ENCODE measurements at regions not wholly inside any gene's neighbourhood (a gene's known extent, or its start where the extent isn't known, plus 50 kb on each side); places are given as distances from the start of the nearest gene placed in this dataset.
"Not testable (repeated sequence)": the region's sequence is repeated elsewhere in the genome, so short reads cannot be mapped to it uniquely, and the experiment has no call there.

DNA sequence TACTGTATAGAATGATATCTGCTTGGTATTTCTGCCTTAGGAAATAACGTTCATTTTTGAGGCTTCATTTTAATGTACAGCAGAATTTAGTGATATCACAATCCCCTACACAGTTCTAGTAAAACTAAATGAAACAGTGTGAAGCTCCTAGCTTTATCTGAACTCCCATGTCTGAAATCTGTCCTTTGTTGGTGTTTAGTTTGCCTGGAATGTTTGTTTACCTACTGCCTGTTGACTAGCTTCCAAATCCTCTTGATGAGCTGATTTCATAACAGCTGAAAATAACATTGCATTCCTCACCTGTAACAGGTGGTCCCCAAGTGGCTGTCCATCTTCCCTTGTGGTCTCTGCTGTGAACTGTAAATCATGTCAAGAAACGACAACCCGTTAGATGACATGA, 629.1 kb downstream of the TTLL7 start:
- DNase-seq, result not testable (repeated sequence)

GRCh38 chr1:83365320-83365719, 633.6 kb downstream of the TTLL7 start:
- not testable (repeated sequence) for DNase-seq

DNA sequence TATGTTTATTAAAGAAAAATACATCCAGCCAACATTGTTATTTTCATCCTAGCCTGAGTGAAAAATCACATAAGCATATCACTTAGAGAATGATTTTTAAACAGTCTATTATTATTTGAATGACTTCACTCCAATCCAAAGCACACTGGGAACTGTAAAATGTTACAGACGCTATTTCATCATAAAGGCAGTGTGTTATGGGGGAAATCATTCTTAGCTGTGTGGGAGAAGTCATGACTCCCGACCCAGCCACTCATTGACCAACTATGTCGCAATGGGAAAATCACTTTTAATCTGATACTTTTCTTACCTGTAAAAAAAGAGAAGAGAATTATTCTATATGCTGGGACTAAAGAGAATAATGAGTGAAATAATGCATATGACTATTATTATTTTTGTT, 653.6 kb downstream of the TTLL7 start:
- DNase-seq, result not testable (repeated sequence)

DNA sequence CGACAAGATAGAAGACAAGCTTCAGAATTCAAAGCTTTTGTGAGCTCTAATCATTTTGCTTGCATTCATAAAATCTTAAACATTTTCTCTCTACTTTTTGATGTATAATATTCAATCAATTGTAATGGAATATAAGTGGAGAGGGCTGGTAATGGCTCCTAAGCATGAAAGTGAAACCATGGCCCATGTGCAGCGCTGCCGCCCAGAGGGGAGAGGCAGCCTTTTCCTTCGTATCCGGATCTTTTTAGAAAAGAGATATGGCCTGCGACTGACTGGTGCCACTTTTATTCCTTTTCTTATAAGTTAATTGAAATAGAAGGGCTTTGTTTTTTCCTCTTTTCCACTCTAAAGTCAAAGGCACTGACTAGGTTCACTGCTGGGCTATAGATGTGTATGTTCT, 655.2 kb downstream of the TTLL7 start:
- DNase-seq, result not testable (repeated sequence)

- DNase-seq, result not testable (repeated sequence)
These were observed 655.9 kb downstream of the TTLL7 start for GRCh38 chr1:83342995-83343394.

DNA sequence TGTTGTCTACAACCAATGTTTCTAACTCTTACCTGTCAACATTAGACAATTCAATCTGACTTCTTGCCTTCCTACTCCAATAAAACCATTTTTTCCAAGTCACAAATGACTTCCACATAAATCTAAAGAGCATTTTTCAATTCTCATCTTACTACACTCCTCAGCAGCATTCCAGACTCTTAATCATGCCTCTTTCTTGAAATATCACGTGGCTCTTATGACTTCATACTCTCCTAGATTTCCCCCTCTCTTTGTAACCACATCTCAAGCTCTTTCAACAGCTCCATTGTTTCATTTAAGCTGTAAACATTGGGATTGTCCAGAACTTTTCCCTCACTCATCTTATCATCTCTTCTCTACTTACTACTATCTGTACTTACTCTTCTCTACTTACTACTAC, 666.6 kb downstream of the TTLL7 start:
- DNase-seq, result not testable (repeated sequence)

DNA sequence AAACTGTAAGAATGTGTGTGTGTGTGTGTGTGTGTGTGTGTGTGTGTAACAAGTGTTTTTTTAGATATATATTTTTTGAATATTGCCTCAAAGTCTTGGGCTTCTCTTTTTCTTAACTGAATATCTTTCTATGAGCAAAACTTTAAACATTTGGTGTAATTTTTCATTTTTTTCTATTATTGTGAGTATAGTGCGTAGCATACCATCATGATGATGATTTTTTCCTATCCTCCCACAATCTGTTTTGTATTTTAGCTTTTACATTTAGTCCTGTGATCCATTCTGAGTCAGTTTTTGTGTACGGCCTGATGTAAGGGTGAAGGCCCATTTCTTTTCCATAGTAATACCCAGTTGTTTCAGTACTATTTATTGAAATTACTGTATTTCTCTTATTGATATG, 680.6 kb downstream of the TTLL7 start:
- DNase-seq, result no peak

GRCh38 chr1:83315446-83315845, 683.5 kb downstream of the TTLL7 start:
- DNase-seq, result peak; percentile 1

DNA sequence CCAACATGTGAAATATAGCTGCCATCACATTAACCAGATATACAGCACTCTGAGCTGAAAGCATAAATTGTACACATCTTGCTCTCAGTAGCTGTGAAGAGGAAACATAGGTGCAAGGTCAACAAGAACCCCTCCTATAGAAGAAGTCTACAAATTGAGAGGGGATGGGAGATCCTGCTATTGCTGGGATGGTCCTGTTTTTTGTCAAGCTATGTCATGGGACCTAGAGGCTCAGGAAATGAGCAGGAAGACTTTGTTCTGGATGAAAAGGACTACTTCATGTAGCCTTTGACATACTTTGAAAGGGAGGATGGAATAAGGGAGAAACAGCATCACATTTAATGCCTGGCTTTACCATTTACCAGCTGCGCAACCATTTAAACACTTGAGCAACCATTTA, 688.8 kb downstream of the TTLL7 start:
- not testable (repeated sequence) for DNase-seq

- DNase-seq, result not testable (repeated sequence)
These were observed 689.9 kb downstream of the TTLL7 start for GRCh38 chr1:83309035-83309434.

DNA sequence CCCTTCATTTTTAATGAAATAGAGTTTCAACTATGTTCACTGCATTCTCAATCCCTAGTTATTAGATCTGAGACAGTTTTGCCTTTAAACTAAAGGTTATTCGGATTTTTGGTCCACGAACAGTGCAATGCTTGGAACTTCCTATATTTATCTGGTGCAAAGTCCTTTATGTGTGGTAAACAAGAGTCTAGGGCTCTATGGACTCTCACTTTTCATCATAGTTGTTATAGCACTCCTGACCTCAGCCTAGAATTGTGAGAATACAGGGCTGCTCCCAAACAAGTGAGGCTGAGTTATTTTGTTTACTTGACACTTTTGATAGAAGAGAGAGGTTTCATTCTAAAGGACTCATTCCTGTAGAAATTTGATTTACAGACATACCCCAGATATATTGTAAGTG, 692.1 kb downstream of the TTLL7 start:
- not testable (repeated sequence) for DNase-seq

GRCh38 chr1:83295594-83295993, 703.3 kb downstream of the TTLL7 start:
- not testable (repeated sequence) for DNase-seq

DNA sequence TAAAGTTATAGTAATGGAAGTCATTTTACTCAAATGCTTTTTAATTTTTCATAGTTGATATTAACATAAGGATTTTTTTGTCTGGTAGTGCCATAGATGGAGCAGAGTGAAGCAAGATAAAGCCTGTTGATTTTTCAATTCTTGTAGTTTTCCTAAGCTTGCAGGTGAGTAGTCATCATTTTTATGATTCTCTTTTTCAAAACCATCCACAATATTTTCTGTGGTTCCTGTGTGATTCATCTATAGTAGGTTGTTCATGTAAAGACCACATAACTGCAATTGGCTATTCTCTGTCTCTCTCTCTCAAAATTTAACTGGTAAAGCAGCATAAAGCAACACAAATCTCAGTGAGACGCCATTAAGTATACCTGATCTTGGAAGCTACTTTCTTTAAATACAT, 711.5 kb downstream of the TTLL7 start:
- DNase-seq, result not testable (repeated sequence)

GRCh38 chr1:83274656-83275055, 724.3 kb downstream of the TTLL7 start:
- DNase-seq, result not testable (repeated sequence)

DNA sequence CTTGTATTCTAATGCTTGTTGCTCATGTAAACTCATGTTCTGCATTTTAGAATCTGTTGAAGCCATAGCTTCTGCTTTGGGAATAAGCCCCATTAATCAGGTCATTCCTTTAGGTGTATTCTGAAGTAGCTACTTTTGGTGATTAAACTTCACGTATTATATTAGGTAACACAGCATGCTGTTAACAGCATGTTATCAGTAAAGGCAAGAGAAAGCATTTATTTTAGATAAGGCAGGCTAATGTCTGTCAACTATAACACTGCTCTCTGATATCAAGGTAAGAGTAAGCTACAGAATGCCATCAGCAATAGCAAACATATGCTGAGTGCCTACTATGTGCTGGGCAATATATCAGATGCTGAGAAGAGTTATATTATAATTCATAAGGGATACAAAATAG, 726.4 kb downstream of the TTLL7 start:
- DNase-seq, result not testable (repeated sequence)

GRCh38 chr1:83271834-83272233, 727.1 kb downstream of the TTLL7 start:
- not testable (repeated sequence) for DNase-seq

- not testable (repeated sequence) for DNase-seq
These were observed 728.1 kb downstream of the TTLL7 start for GRCh38 chr1:83270801-83271200.

DNA sequence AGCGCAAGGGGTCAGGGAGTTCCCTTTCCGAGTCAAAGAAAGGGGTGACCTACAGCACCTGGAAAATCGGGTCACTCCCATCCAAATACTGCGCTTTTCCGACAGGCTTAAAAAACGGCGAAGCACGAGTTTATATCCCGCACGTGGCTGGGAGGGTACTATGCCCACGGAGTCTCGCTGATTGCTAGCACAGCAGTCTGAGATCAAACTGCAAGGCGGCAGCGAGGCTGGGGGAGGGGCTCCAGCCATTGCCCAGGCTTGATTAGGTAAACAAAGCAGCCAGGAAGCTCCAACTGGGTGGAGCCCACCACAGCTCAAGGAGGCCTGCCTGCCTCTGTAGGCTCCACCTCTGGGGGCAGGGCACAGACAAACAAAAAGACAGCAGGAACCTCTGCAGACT, 735.1 kb downstream of the TTLL7 start:
- not testable (repeated sequence) for DNase-seq

- not testable (repeated sequence) for DNase-seq
These were observed 747.2 kb downstream of the TTLL7 start for GRCh38 chr1:83251687-83252086.

- not testable (repeated sequence) for DNase-seq
These were observed 752.2 kb downstream of the TTLL7 start for GRCh38 chr1:83246780-83247179.

DNA sequence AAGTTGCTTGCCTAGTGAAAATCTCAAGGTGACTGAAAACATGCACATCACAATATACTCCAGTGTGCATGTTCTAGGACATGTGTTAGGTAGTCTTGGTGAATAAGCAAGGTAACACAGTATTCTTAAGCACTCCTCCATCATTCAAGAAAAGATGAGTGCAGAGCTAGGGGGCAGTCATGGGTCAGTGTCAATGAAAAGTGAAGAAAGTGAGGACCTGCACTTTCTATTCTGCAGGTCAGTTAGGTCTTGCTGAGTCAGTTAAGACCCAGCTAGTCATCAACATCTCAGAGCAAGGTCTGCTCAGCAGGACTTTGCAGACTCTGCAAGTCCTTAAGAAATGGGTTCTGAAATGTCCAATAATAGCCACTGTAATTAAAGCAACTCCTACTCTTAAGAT, 754.1 kb downstream of the TTLL7 start:
- not testable (repeated sequence) for DNase-seq

DNA sequence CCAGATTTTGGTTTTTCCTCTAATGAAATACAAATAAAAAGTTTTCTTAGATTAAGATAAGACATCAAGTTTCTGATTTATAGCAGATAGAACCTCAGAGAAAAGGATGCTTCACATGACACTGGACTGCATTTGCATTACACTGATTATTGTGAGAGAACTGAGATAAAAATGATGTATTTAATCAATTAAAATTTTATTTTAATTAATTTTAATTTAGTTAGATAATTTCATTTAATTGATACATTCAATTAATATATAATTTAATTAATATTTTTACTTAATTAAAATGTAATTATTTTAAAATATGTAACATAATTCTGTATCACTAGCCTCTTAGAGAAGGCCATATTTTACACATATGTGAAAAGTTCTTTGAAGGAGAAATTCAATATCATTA, 759.4 kb downstream of the TTLL7 start:
- DNase-seq, result not testable (repeated sequence)

DNA sequence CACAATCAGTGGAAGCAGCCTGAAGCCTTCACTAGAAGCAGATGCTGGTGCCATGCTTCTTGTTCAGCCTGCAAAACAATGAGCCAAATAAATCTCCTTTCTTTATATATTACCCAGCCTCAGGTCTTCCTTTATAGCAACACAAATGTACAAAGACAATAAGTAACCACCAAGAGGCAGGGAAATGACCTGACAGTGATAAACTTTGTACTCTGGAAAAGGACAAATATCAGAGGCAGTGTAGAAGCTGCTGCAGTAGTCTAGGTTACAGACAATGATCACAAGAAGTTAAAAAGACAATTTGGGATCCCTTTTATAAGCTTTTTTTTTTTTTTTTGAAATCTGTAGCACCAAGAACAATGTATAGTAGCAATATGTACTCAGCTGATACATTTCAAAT, 760.3 kb downstream of the TTLL7 start:
- not testable (repeated sequence) for DNase-seq

GRCh38 chr1:83219788-83220187, 779.1 kb downstream of the TTLL7 start:
- DNase-seq, result not testable (repeated sequence)

DNA sequence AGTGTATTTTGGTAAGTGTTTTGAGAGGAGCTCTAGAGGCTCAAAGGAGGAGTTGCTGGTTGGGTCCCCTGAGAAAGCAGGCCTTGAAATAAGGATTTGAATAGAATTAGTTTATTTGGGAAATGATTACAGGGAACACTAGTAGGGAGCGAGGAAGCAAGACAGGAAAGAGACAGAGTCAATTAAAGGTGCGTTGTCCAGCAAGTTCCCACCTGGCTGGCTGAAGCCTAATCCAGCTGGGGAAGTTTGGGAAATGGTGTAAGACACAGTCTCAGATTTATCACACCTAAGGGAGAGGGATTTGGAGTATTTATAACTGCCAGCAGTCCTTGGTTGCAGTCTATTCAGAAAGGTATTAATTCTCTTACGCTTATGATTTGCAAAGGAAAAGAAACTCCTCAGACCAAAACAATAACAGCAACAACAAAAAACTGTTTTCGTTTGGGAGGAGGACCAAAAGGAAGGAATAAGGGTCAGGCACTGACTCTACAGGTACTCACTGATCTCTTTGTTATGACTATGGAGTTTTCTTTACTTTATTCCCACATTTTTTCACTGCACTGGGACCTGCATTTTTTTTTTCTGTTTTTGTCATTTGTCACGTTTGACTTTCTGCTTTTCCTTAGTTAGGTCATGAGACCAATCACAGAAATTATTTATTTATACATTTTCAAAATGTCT, 780.8 kb downstream of the TTLL7 start:
- DNase-seq, result peak; percentile 19
